B cell (primary cell): ENCODE measurements at regions not wholly inside any gene's neighbourhood (a gene's known extent, or its start where the extent isn't known, plus 50 kb on each side); places are given as distances from the start of the nearest gene placed in this dataset.

Experiments used
- ATAC-seq: fragments of 200-7000 bp; cut with Tn5 transposase; one replicate; pipeline ENCODE4 v1.10.0; 2021; ENCODE audit warnings: low read depth, mild to moderate bottlenecking, moderate number of reproducible peaks, moderate library complexity
- CTCF ChIA-PET: fragments of 350-600 bp; sonication (Branson Sonifier 250); formaldehyde crosslinking; loops from one replicate; lab custom pipeline; 2021; ENCODE audit warnings: antibody characterized with exemption, inconsistent platforms; lab: Charles Lee
- POLR2A ChIA-PET: fragments of 350-600 bp; sonication (Branson Sonifier 250); formaldehyde crosslinking; loops from one replicate; lab custom pipeline; 2021; ENCODE audit warnings: antibody characterized with exemption; lab: Charles Lee
- DNase-seq: peaks from one replicate; pipeline ENCODE4 v3.0.0; 2013
- H2AFZ ChIP-seq: 2 replicates; pipeline ENCODE4 v1.6.1; 2012; ENCODE audit warnings: mild to moderate bottlenecking, low read depth, low read length; ENCODE audit not compliant: insufficient read depth, poor library complexity, severe bottlenecking
- H3K27ac ChIP-seq, 2 donors: 1 replicate in 1 of 2; 2 replicates in 1 of 2; pipeline ENCODE4 v1.5.1; 2012 to 2013; ENCODE audit warnings: low read length in 2 of 2, mild to moderate bottlenecking in 2 of 2, moderate library complexity in 1 of 2
- H3K27me3 ChIP-seq, 4 experiments: fragments of 200-600 bp in 1 of 4; sonication (generic) in 1 of 4; replicated peaks in 1 of 4; 1 replicate in 2 of 4; 2 replicates in 2 of 4; pipeline versions ENCODE4 v1.6.1 to v1.7.0; 2013 to 2016; ENCODE audit warnings: low read length in 3 of 4, mild to moderate bottlenecking in 2 of 4, mixed read lengths in 1 of 4, moderate library complexity in 1 of 4; ENCODE audit not compliant: insufficient read depth in 4 of 4, control insufficient read depth in 3 of 4; ENCODE audit errors: control extremely low read depth in 1 of 4
- H3K36me3 ChIP-seq, 2 experiments: replicated peaks in 1 of 2; 1 replicate in 1 of 2; 2 replicates in 1 of 2; pipeline versions ENCODE4 v1.6.1 to v1.7.1; 2013; ENCODE audit warnings: low read length in 1 of 2; ENCODE audit not compliant: insufficient read depth in 2 of 2, control insufficient read depth in 1 of 2; ENCODE audit errors: control extremely low read depth in 1 of 2, extremely low read depth in 1 of 2
- H3K4me1 ChIP-seq, 2 donors: fragments of 200-600 bp in 1 of 2; sonication (generic) in 1 of 2; 1 replicate in 1 of 2; 2 replicates in 1 of 2; pipeline versions ENCODE4 v1.5.1 to v1.6.1; 2013 to 2017; ENCODE audit warnings: low read length in 2 of 2; ENCODE audit not compliant: control insufficient read depth in 2 of 2, insufficient read depth in 2 of 2
- H3K4me2 ChIP-seq: replicated peaks from 2 replicates; pipeline ENCODE3; 2012; ENCODE audit warnings: mild to moderate bottlenecking, low read depth, low read length; ENCODE audit not compliant: poor library complexity, severe bottlenecking
- H3K4me3 ChIP-seq, 5 experiments: fragments of 200-600 bp in 1 of 5; sonication (generic) in 1 of 5; 1 replicate in 3 of 5; 2 replicates in 2 of 5; pipeline versions ENCODE4 v1.5.1 to v1.7.0; 2011 to 2016; ENCODE audit warnings: low read length in 4 of 5, mild to moderate bottlenecking in 4 of 5, low read depth in 2 of 5, control low read depth in 1 of 5, moderate library complexity in 1 of 5; ENCODE audit not compliant: insufficient read depth in 1 of 5; ENCODE audit errors: control extremely low read depth in 1 of 5, extremely low read depth in 1 of 5
- H3K79me2 ChIP-seq: fragments of 200-600 bp; sonication (generic); one replicate; pipeline ENCODE4 v1.6.0; 2016; ENCODE audit warnings: low read length; ENCODE audit not compliant: control insufficient read depth, insufficient read depth
- H3K9ac ChIP-seq: fragments of 200-600 bp; sonication (generic); 2 replicates; pipeline ENCODE4 v1.6.1; 2017; ENCODE audit warnings: mild to moderate bottlenecking, low read length, moderate library complexity
- H3K9me3 ChIP-seq, 3 donors: one replicate each; pipeline versions ENCODE4 v1.6.1 to v1.7.1; 2013; ENCODE audit warnings: low read length in 2 of 3; ENCODE audit not compliant: control insufficient read depth in 2 of 3, insufficient read depth in 1 of 3; ENCODE audit errors: control extremely low read depth in 1 of 3
- H4K20me1 ChIP-seq: 2 replicates; pipeline ENCODE4 v1.6.0; 2012; ENCODE audit warnings: mild to moderate bottlenecking, low read length; ENCODE audit not compliant: insufficient read depth, control insufficient read depth, poor library complexity, severe bottlenecking
- H3K27ac Mint-ChIP-seq: one replicate; pipeline ENCODE4 v1.8.0; 2021; ENCODE audit warnings: mixed read lengths
- H3K27me3 Mint-ChIP-seq: one replicate; pipeline ENCODE4 v1.8.0; 2021; ENCODE audit warnings: mixed read lengths
- H3K4me1 Mint-ChIP-seq: one replicate; pipeline ENCODE4 v1.8.0; 2021; ENCODE audit warnings: mixed read lengths
- H3K4me3 Mint-ChIP-seq: one replicate; pipeline ENCODE4 v1.8.0; 2021; ENCODE audit warnings: mixed read lengths
- H3K9me3 Mint-ChIP-seq: one replicate; pipeline ENCODE4 v1.8.0; 2022; ENCODE audit warnings: mixed read lengths; ENCODE audit not compliant: insufficient read depth
- CTCF ChIP-seq: fragments of 200-600 bp; IDR thresholded peaks from one replicate; pipeline ENCODE4 v1.8.0; 2022; ENCODE audit warnings: antibody characterized with exemption, mild to moderate bottlenecking
- EZH2 ChIP-seq: IDR thresholded peaks from 2 replicates; pipeline ENCODE4 v1.6.1; 2012; ENCODE audit warnings: borderline replicate concordance, low read depth, mild to moderate bottlenecking, moderate library complexity, low read length; ENCODE audit not compliant: insufficient read depth, poor library complexity, severe bottlenecking
- WGBS: methylation state at CpG from one replicate; pipeline ENCODE4 v1.1.5; 2013; ENCODE audit warnings: missing lambda C conversion rate; ENCODE audit not compliant: insufficient coverage; 5-methylcytosine and 5-hydroxymethylcytosine counted together
- intact Hi-C: fragments of 100-400 bp; cut with micrococcal nuclease; formaldehyde crosslinking; loops from one replicate; pipeline ENCODE4 v1.10.0; 2022

GRCh38 chr5:175250426-175250825 is 193.6 kb downstream of the DRD1 start:
- Histone ChIP-seq H3K4me3 (no peak overlapping the region), H2AFZ (no peak overlapping the region), H3K27ac (no peak overlapping the region), H3K9ac (no peak overlapping the region), H4K20me1 (no peaks in the 10 kb centered on the region), H3K4me1 (no peaks in the 10 kb centered on the region), H3K9me3 (no peaks in the 10 kb centered on the region), H3K79me2 (no peaks in the 10 kb centered on the region), H3K36me3 (no peaks in the 10 kb centered on the region), H3K27me3 (peaks cover 0 to 3% (median 0%) of the 10 kb centered on the region in 4 experiments), H3K4me2 (no peak overlapping the region)
- no peak for ATAC-seq
- H3K9me3 Mint-ChIP-seq, result peaks cover 3% of the 10 kb centered on the region
- no peaks in the 10 kb centered on the region for H3K27me3 Mint-ChIP-seq
- H3K4me3 Mint-ChIP-seq, result no peak overlapping the region
- intact Hi-C loops, result no loop called here
- ChIA-PET POLR2A (no interaction called here), CTCF (no interaction called here)
- no peak for TF ChIP-seq CTCF
- TF ChIP-seq EZH2, result no peak
- WGBS, result 60% methylated on average over 1 of the region's 4 CpGs
- DNase-seq, result no peak
- no peaks in the 10 kb centered on the region for H3K4me1 Mint-ChIP-seq
- no peak overlapping the region for H3K27ac Mint-ChIP-seq

GRCh38 chr5:175248416-175248905 is 195.5 kb downstream of the DRD1 start:
- Mint-ChIP-seq H3K27me3 (no peaks in the 10 kb centered on the region), H3K4me1 (no peaks in the 10 kb centered on the region), H3K9me3 (peaks cover 3% of the 10 kb centered on the region), H3K4me3 (no peak overlapping the region), H3K27ac (no peak overlapping the region)
- CTCF ChIA-PET, result no interaction called here
- no peak overlapping the region for H3K4me2 ChIP-seq
- H3K9ac ChIP-seq, result no peak overlapping the region
- H3K27me3 ChIP-seq, result peaks cover 0 to 3% (median 0%) of the 10 kb centered on the region in 4 experiments
- H3K79me2 ChIP-seq, result no peaks in the 10 kb centered on the region
- no peak overlapping the region for H2AFZ ChIP-seq
- TF ChIP-seq EZH2 (no peak), CTCF (no peak)
- peaks cover 0 to 2% (median 0%) of the 10 kb centered on the region in 3 donors for H3K9me3 ChIP-seq
- H3K36me3 ChIP-seq, result no peaks in the 10 kb centered on the region
- intact Hi-C loops, result no loop called here
- DNase-seq, result no peak
- no peaks in the 10 kb centered on the region for H3K4me1 ChIP-seq
- WGBS, result 60% methylated on average over 2 of the region's 6 CpGs
- no peak for ATAC-seq
- no peak overlapping the region for H3K27ac ChIP-seq
- H4K20me1 ChIP-seq, result no peaks in the 10 kb centered on the region
- H3K4me3 ChIP-seq, result no peak overlapping the region
- POLR2A ChIA-PET, result no interaction called here
